SK-N-MC (cell line): ENCODE measurements at regions not wholly inside any gene's neighbourhood (a gene's known extent, or its start where the extent isn't known, plus 50 kb on each side); places are given as distances from the start of the nearest gene placed in this dataset.

Experiments
- DNase-seq: peaks from one replicate; pipeline ENCODE4 v3.0.0-alpha.2; 2011; ENCODE audit warnings: low read depth, low spot score
- H3K27ac ChIP-seq: fragments of 200-600 bp; sonication (generic); 2 replicates; pipeline ENCODE4 v1.5.1; 2016; ENCODE audit warnings: mixed run types
- H3K36me3 ChIP-seq: fragments of 200-600 bp; sonication (generic); 2 replicates; pipeline ENCODE4 v1.6.1; 2017; ENCODE audit warnings: antibody characterized with exemption, low read length, mixed read lengths; ENCODE audit not compliant: insufficient read depth
- H3K4me3 ChIP-seq: fragments of 200-600 bp; sonication (generic); 2 replicates; pipeline ENCODE4 v1.5.1; 2016
- H3K9ac ChIP-seq: fragments of 200-600 bp; sonication (generic); 2 replicates; pipeline ENCODE4 v1.8.0; 2017; ENCODE audit warnings: mixed run types, mixed read lengths; ENCODE audit not compliant: insufficient read length
- H3K9me3 ChIP-seq: fragments of 200-600 bp; sonication (generic); 2 replicates; pipeline ENCODE4 v1.6.1; 2017; ENCODE audit warnings: low read depth, mild to moderate bottlenecking, antibody characterized with exemption, low read length, moderate library complexity, mixed read lengths
- EZH2 ChIP-seq: fragments of 200-600 bp; sonication (generic); IDR thresholded peaks from one replicate; pipeline ENCODE4 v1.6.1; 2017; ENCODE audit warnings: antibody characterized with exemption
- FOXP2 ChIP-seq: optimal IDR thresholded peaks from 2 replicates; pipeline ENCODE3; 2011; ENCODE audit warnings: mild to moderate bottlenecking, moderate library complexity; ENCODE audit not compliant: insufficient read depth; ENCODE audit errors: extremely low read length, control extremely low read depth
- POLR2AphosphoS5 ChIP-seq: IDR thresholded peaks from 2 replicates; pipeline ENCODE4 v1.6.1; 2012; ENCODE audit warnings: mild to moderate bottlenecking, low read depth, low read length, borderline replicate concordance

- no peaks in the 10 kb centered on the region for H3K36me3 ChIP-seq
- DNase-seq = no peak
- H3K4me3 ChIP-seq = no peak overlapping the region
- H3K27ac ChIP-seq = no peak overlapping the region
- no peaks in the 10 kb centered on the region for H3K9me3 ChIP-seq
- no peak for TF ChIP-seq FOXP2
- H3K9ac ChIP-seq = no peak overlapping the region
Measured at GRCh38 chr16:79362300-79362970, 238.1 kb downstream of the MAF start.

- H3K27ac ChIP-seq = no peak overlapping the region
- no peak overlapping the region for H3K4me3 ChIP-seq
- H3K9ac ChIP-seq = no peak overlapping the region
- no peaks in the 10 kb centered on the region for H3K9me3 ChIP-seq
- TF ChIP-seq FOXP2 = no peak
- no peak for TF ChIP-seq EZH2
- TF ChIP-seq POLR2AphosphoS5 = no peak
- no peaks in the 10 kb centered on the region for H3K36me3 ChIP-seq
- no peak for DNase-seq
Measured at GRCh38 chr16:79361132-79361751, 239.3 kb downstream of the MAF start.

- Histone ChIP-seq H3K9me3 (no peaks in the 10 kb centered on the region), H3K9ac (no peak overlapping the region), H3K27ac (no peak overlapping the region), H3K36me3 (no peaks in the 10 kb centered on the region), H3K4me3 (no peak overlapping the region)
- TF ChIP-seq EZH2 (no peak), POLR2AphosphoS5 (no peak), FOXP2 (no peak)
- no peak for DNase-seq
Measured at GRCh38 chr16:79360267-79360666, 240.3 kb downstream of the MAF start.

- H3K36me3 ChIP-seq = no peaks in the 10 kb centered on the region
- no peak overlapping the region for H3K27ac ChIP-seq
- no peak for DNase-seq
- no peak overlapping the region for H3K9ac ChIP-seq
- H3K9me3 ChIP-seq = no peaks in the 10 kb centered on the region
- TF ChIP-seq EZH2 (no peak), POLR2AphosphoS5 (no peak), FOXP2 (no peak)
- no peak overlapping the region for H3K4me3 ChIP-seq
Measured at GRCh38 chr16:79359082-79359481, 241.5 kb downstream of the MAF start.

GRCh38 chr16:79358188-79358587, 242.3 kb downstream of the MAF start:
- Histone ChIP-seq H3K27ac (no peak overlapping the region), H3K36me3 (no peaks in the 10 kb centered on the region), H3K9me3 (no peaks in the 10 kb centered on the region), H3K9ac (no peak overlapping the region), H3K4me3 (no peak overlapping the region)
- no peak for TF ChIP-seq FOXP2
- TF ChIP-seq POLR2AphosphoS5 = no peak
- TF ChIP-seq EZH2 = no peak
- no peak for DNase-seq

- H3K27ac ChIP-seq = no peak overlapping the region
- H3K9me3 ChIP-seq = no peaks in the 10 kb centered on the region
- H3K9ac ChIP-seq = no peak overlapping the region
- no peak for DNase-seq
- TF ChIP-seq FOXP2 (no peak), EZH2 (no peak), POLR2AphosphoS5 (no peak)
- no peaks in the 10 kb centered on the region for H3K36me3 ChIP-seq
- no peak overlapping the region for H3K4me3 ChIP-seq
Measured at GRCh38 chr16:79355600-79356358, 244.8 kb downstream of the MAF start.

- Histone ChIP-seq H3K9me3 (no peaks in the 10 kb centered on the region), H3K4me3 (no peak overlapping the region), H3K9ac (no peak overlapping the region), H3K36me3 (no peaks in the 10 kb centered on the region), H3K27ac (no peak overlapping the region)
- TF ChIP-seq POLR2AphosphoS5 (no peak), EZH2 (no peak), FOXP2 (no peak)
- DNase-seq = no peak
Measured at GRCh38 chr16:79351927-79352326, 248.6 kb downstream of the MAF start.

GRCh38 chr16:79349803-79350202, 250.7 kb downstream of the MAF start:
- no peak overlapping the region for H3K9ac ChIP-seq
- no peak overlapping the region for H3K27ac ChIP-seq
- no peak for DNase-seq
- TF ChIP-seq FOXP2 (no peak), POLR2AphosphoS5 (no peak), EZH2 (no peak)
- H3K4me3 ChIP-seq = no peak overlapping the region
- H3K9me3 ChIP-seq = no peaks in the 10 kb centered on the region
- H3K36me3 ChIP-seq = no peaks in the 10 kb centered on the region
